ENCODE measurements at regions not wholly inside any gene's neighbourhood (a gene's known extent, or its start where the extent isn't known, plus 50 kb on each side); places are given as distances from the start of the nearest gene placed in this dataset.
"Not testable (repeated sequence)": the region's sequence is repeated elsewhere in the genome, so short reads cannot be mapped to it uniquely, and the experiment has no call there.

- intact Hi-C loops (cut with micrococcal nuclease): no loop called here
- no peaks in the 10 kb centered on the region for H3K9me3 Mint-ChIP-seq
- peaks cover 20% of the 10 kb centered on the region for H3K27me3 Mint-ChIP-seq (ENCODE audit: low read depth)
- H3K27ac Mint-ChIP-seq: no peak overlapping the region
- no peaks in the 10 kb centered on the region for H3K36me3 Mint-ChIP-seq (ENCODE audit: low read depth)
- no peaks in the 10 kb centered on the region for H3K4me1 Mint-ChIP-seq (ENCODE audit: low read depth)
- no peak overlapping the region for H3K4me3 Mint-ChIP-seq (ENCODE audit: low read depth)
- no peak for DNase-seq (ENCODE audit: low spot score)
These were observed 54.7 kb upstream of the ARSJ start for GRCh38 chr4:114034189-114034588.

GRCh38 chr4:114036426-114036825 lies 57.0 kb upstream of the ARSJ start:
- Mint-ChIP-seq H3K27me3 (ENCODE audit: low read depth) (peaks cover 18% of the 10 kb centered on the region), H3K9me3 (no peaks in the 10 kb centered on the region), H3K27ac (no peak overlapping the region), H3K4me1 (ENCODE audit: low read depth) (peaks cover 7% of the 10 kb centered on the region), H3K36me3 (ENCODE audit: low read depth) (no peaks in the 10 kb centered on the region), H3K4me3 (ENCODE audit: low read depth) (no peak overlapping the region)
- DNase-seq (ENCODE audit: low spot score): no peak
- intact Hi-C loops (cut with micrococcal nuclease): no loop called here

- Mint-ChIP-seq H3K27me3 (ENCODE audit: low read depth) (peaks cover 18% of the 10 kb centered on the region), H3K9me3 (no peaks in the 10 kb centered on the region), H3K27ac (no peak overlapping the region), H3K4me1 (ENCODE audit: low read depth) (peaks cover 7% of the 10 kb centered on the region), H3K36me3 (ENCODE audit: low read depth) (no peaks in the 10 kb centered on the region), H3K4me3 (ENCODE audit: low read depth) (no peak overlapping the region)
- DNase-seq (ENCODE audit: low spot score): no peak
- intact Hi-C loops (cut with micrococcal nuclease): no loop called here
These were observed 57.4 kb upstream of the ARSJ start for GRCh38 chr4:114036864-114037263.

- H3K9me3 Mint-ChIP-seq: no peaks in the 10 kb centered on the region
- intact Hi-C loops (cut with micrococcal nuclease): no loop called here
- no peak overlapping the region for H3K27ac Mint-ChIP-seq
- H3K27me3 Mint-ChIP-seq (ENCODE audit: low read depth): peaks cover 20% of the 10 kb centered on the region
- H3K36me3 Mint-ChIP-seq (ENCODE audit: low read depth): no peaks in the 10 kb centered on the region
- DNase-seq (ENCODE audit: low spot score): no peak
- H3K4me3 Mint-ChIP-seq (ENCODE audit: low read depth): no peak overlapping the region
- peaks cover 7% of the 10 kb centered on the region for H3K4me1 Mint-ChIP-seq (ENCODE audit: low read depth)
These were observed 58.5 kb upstream of the ARSJ start for GRCh38 chr4:114037988-114038387.

- H3K27ac Mint-ChIP-seq: no peak overlapping the region
- peaks cover 7% of the 10 kb centered on the region for H3K4me1 Mint-ChIP-seq (ENCODE audit: low read depth)
- no peaks in the 10 kb centered on the region for H3K36me3 Mint-ChIP-seq (ENCODE audit: low read depth)
- H3K4me3 Mint-ChIP-seq (ENCODE audit: low read depth): no peak overlapping the region
- no peaks in the 10 kb centered on the region for H3K9me3 Mint-ChIP-seq
- H3K27me3 Mint-ChIP-seq (ENCODE audit: low read depth): peaks cover 20% of the 10 kb centered on the region
- intact Hi-C loops (cut with micrococcal nuclease): no loop called here
- no peak for DNase-seq (ENCODE audit: low spot score)
These were observed 59.4 kb upstream of the ARSJ start for GRCh38 chr4:114038762-114039387.

- H3K4me1 Mint-ChIP-seq (ENCODE audit: low read depth): peaks cover 7% of the 10 kb centered on the region
- H3K9me3 Mint-ChIP-seq: no peaks in the 10 kb centered on the region
- H3K27me3 Mint-ChIP-seq (ENCODE audit: low read depth): peaks cover 16% of the 10 kb centered on the region
- no peak overlapping the region for H3K4me3 Mint-ChIP-seq (ENCODE audit: low read depth)
- DNase-seq (ENCODE audit: low spot score): no peak
- no peaks in the 10 kb centered on the region for H3K36me3 Mint-ChIP-seq (ENCODE audit: low read depth)
- H3K27ac Mint-ChIP-seq: no peak overlapping the region
- intact Hi-C loops (cut with micrococcal nuclease): no loop called here
These were observed 61.1 kb upstream of the ARSJ start for GRCh38 chr4:114040319-114041116.

GRCh38 chr4:114041117-114041475 lies 61.6 kb upstream of the ARSJ start:
- intact Hi-C loops (cut with micrococcal nuclease): no loop called here
- peaks cover 15% of the 10 kb centered on the region for H3K27me3 Mint-ChIP-seq (ENCODE audit: low read depth)
- no peaks in the 10 kb centered on the region for H3K36me3 Mint-ChIP-seq (ENCODE audit: low read depth)
- no peaks in the 10 kb centered on the region for H3K9me3 Mint-ChIP-seq
- no peak overlapping the region for H3K27ac Mint-ChIP-seq
- DNase-seq (ENCODE audit: low spot score): no peak
- no peak overlapping the region for H3K4me3 Mint-ChIP-seq (ENCODE audit: low read depth)
- peaks cover 7% of the 10 kb centered on the region for H3K4me1 Mint-ChIP-seq (ENCODE audit: low read depth)

- Mint-ChIP-seq H3K36me3 (ENCODE audit: low read depth) (no peaks in the 10 kb centered on the region), H3K27ac (no peak overlapping the region), H3K4me3 (ENCODE audit: low read depth) (no peak overlapping the region), H3K27me3 (ENCODE audit: low read depth) (peaks cover 8% of the 10 kb centered on the region), H3K9me3 (no peaks in the 10 kb centered on the region), H3K4me1 (ENCODE audit: low read depth) (peaks cover 7% of the 10 kb centered on the region)
- intact Hi-C loops (cut with micrococcal nuclease): no loop called here
- no peak for DNase-seq (ENCODE audit: low spot score)
These were observed 63.7 kb upstream of the ARSJ start for GRCh38 chr4:114043116-114043515.

GRCh38 chr4:114044351-114044750 lies 64.9 kb upstream of the ARSJ start:
- H3K27ac Mint-ChIP-seq; H3K9me3 Mint-ChIP-seq; DNase-seq (ENCODE audit: low spot score); H3K4me3 Mint-ChIP-seq (ENCODE audit: low read depth); H3K27me3 Mint-ChIP-seq (ENCODE audit: low read depth); H3K36me3 Mint-ChIP-seq (ENCODE audit: low read depth); H3K4me1 Mint-ChIP-seq (ENCODE audit: low read depth); intact Hi-C loops (cut with micrococcal nuclease): not testable (repeated sequence)

GRCh38 chr4:114046331-114046730 lies 66.9 kb upstream of the ARSJ start:
- no peak overlapping the region for H3K4me3 Mint-ChIP-seq (ENCODE audit: low read depth)

GRCh38 chr4:114048154-114048553 lies 68.7 kb upstream of the ARSJ start:
- H3K36me3 Mint-ChIP-seq (ENCODE audit: low read depth); H3K9me3 Mint-ChIP-seq; intact Hi-C loops (cut with micrococcal nuclease); H3K27ac Mint-ChIP-seq; H3K4me1 Mint-ChIP-seq (ENCODE audit: low read depth); H3K27me3 Mint-ChIP-seq (ENCODE audit: low read depth); H3K4me3 Mint-ChIP-seq (ENCODE audit: low read depth); DNase-seq (ENCODE audit: low spot score): not testable (repeated sequence)

More at GRCh38 chr4:114046331-114046730, 66.9 kb upstream of the ARSJ start:
- H3K9me3 Mint-ChIP-seq: no peaks in the 10 kb centered on the region
- no peak for DNase-seq (ENCODE audit: low spot score)
- H3K36me3 Mint-ChIP-seq (ENCODE audit: low read depth): no peaks in the 10 kb centered on the region
- intact Hi-C loops (cut with micrococcal nuclease): no loop called here
- H3K4me1 Mint-ChIP-seq (ENCODE audit: low read depth): no peaks in the 10 kb centered on the region
- H3K27ac Mint-ChIP-seq: no peak overlapping the region
- H3K27me3 Mint-ChIP-seq (ENCODE audit: low read depth): peaks cover 3% of the 10 kb centered on the region

GRCh38 chr4:114052227-114052626 lies 72.8 kb upstream of the ARSJ start:
- no peak for DNase-seq (ENCODE audit: low spot score)
- Mint-ChIP-seq H3K9me3 (no peaks in the 10 kb centered on the region), H3K4me3 (ENCODE audit: low read depth) (no peak overlapping the region), H3K27ac (no peak overlapping the region), H3K36me3 (ENCODE audit: low read depth) (no peaks in the 10 kb centered on the region), H3K27me3 (ENCODE audit: low read depth) (peaks cover 6% of the 10 kb centered on the region), H3K4me1 (ENCODE audit: low read depth) (no peaks in the 10 kb centered on the region)
- intact Hi-C loops (cut with micrococcal nuclease): no loop called here

- no peaks in the 10 kb centered on the region for H3K4me1 Mint-ChIP-seq (ENCODE audit: low read depth)
- H3K27me3 Mint-ChIP-seq (ENCODE audit: low read depth): peaks cover 5% of the 10 kb centered on the region
- H3K36me3 Mint-ChIP-seq (ENCODE audit: low read depth): no peaks in the 10 kb centered on the region
- H3K4me3 Mint-ChIP-seq (ENCODE audit: low read depth): no peak overlapping the region
- no peaks in the 10 kb centered on the region for H3K9me3 Mint-ChIP-seq
- no peak for DNase-seq (ENCODE audit: low spot score)
- intact Hi-C loops (cut with micrococcal nuclease): no loop called here
- no peak overlapping the region for H3K27ac Mint-ChIP-seq
These were observed 77.2 kb upstream of the ARSJ start for GRCh38 chr4:114056599-114056998.
